ENCODE measurements at regions not wholly inside any gene's neighbourhood (a gene's known extent, or its start where the extent isn't known, plus 50 kb on each side); places are given as distances from the start of the nearest gene placed in this dataset.

GRCh38 chr18:77944533-77944932 is 694.9 kb downstream of the GALR1 start:
- no peak overlapping the region for H3K4me3 ChIP-seq (ENCODE audit: low read depth, low read length, poor library complexity, severe bottlenecking)
- intact Hi-C loops (cut with micrococcal nuclease; ENCODE audit: unreplicated experiment): no loop called here
- H3K27ac ChIP-seq (ENCODE audit: low read depth, low read length, poor library complexity, severe bottlenecking): no peak overlapping the region
- no peak for DNase-seq (ENCODE audit: low spot score)
- no peak for TF ChIP-seq CTCF (conservative IDR thresholded peaks at IDR 0.05; ENCODE audit: low read length)
- TF ChIP-seq EZH2phosphoT487 (IDR thresholded peaks at IDR 0.05; ENCODE audit: borderline replicate concordance, low read depth, low read length): no peak
- no peaks in the 10 kb centered on the region for H4K20me1 ChIP-seq (ENCODE audit: insufficient read depth, low read length)
- H3K9me3 ChIP-seq (ENCODE audit: low read length): no peaks in the 10 kb centered on the region
- ChIA-PET POLR2A (no interaction called here), CTCF (ENCODE audit: unreplicated experiment) (no interaction called here)
- no peaks in the 10 kb centered on the region for H3K9me2 ChIP-seq (ENCODE audit: insufficient read depth, low read length)
- H3K79me2 ChIP-seq (ENCODE audit: insufficient read depth, low read depth, low read length): no peaks in the 10 kb centered on the region
- no TSS peak for BruUV-seq (replicated peaks)
- no peaks in the 10 kb centered on the region for H3K4me1 ChIP-seq (ENCODE audit: insufficient read depth, low read length, poor library complexity, severe bottlenecking)
- no peak overlapping the region for H3K4me2 ChIP-seq (ENCODE audit: low read length)
- H3K36me3 ChIP-seq (ENCODE audit: insufficient read depth, low read length): no peaks in the 10 kb centered on the region
- H2AFZ ChIP-seq (ENCODE audit: low read length): no peak overlapping the region

DNA sequence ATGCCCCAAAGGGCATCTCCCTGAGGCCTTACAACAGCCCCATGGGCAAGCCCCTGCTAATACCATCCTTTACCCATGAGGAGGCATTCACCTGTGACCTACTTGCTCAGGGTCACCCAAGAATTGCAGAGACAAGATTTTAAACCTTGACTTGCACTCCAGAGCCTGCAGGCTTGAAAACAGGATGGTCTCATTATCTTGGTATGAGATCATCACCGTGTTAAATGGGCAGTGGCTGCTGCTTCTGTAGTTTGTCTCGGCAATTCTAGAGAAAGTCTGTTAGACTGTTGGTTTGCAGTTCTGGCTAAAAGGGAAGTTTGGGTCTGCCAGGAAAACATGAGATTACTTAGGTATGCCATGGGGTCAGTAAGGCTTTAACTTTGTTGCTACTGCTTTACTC is 698.9 kb downstream of the GALR1 start:
- Histone ChIP-seq H3K9me2 (ENCODE audit: insufficient read depth, low read length) (no peaks in the 10 kb centered on the region), H3K79me2 (ENCODE audit: insufficient read depth, low read depth, low read length) (no peaks in the 10 kb centered on the region), H3K27ac (ENCODE audit: low read depth, low read length, poor library complexity, severe bottlenecking) (no peak overlapping the region), H2AFZ (ENCODE audit: low read length) (no peak overlapping the region), H4K20me1 (ENCODE audit: insufficient read depth, low read length) (no peaks in the 10 kb centered on the region), H3K36me3 (ENCODE audit: insufficient read depth, low read length) (no peaks in the 10 kb centered on the region), H3K9me3 (ENCODE audit: low read length) (no peaks in the 10 kb centered on the region), H3K4me1 (ENCODE audit: insufficient read depth, low read length, poor library complexity, severe bottlenecking) (no peaks in the 10 kb centered on the region), H3K4me3 (ENCODE audit: low read depth, low read length, poor library complexity, severe bottlenecking) (no peak overlapping the region), H3K4me2 (ENCODE audit: low read length) (no peak overlapping the region)
- BruUV-seq (replicated peaks): no TSS peak
- CTCF ChIA-PET (ENCODE audit: unreplicated experiment): no interaction called here
- TF ChIP-seq CTCF (conservative IDR thresholded peaks at IDR 0.05; ENCODE audit: low read length) (no peak), EZH2phosphoT487 (IDR thresholded peaks at IDR 0.05; ENCODE audit: borderline replicate concordance, low read depth, low read length) (no peak)
- POLR2A ChIA-PET: no interaction called here
- no peak for DNase-seq (ENCODE audit: low spot score)
- intact Hi-C loops (cut with micrococcal nuclease; ENCODE audit: unreplicated experiment): no loop called here

- POLR2A ChIA-PET: no interaction called here
- H3K4me1 ChIP-seq (ENCODE audit: insufficient read depth, low read length, poor library complexity, severe bottlenecking): no peaks in the 10 kb centered on the region
- H3K27ac ChIP-seq (ENCODE audit: low read depth, low read length, poor library complexity, severe bottlenecking): no peak overlapping the region
- CTCF ChIA-PET (ENCODE audit: unreplicated experiment): no interaction called here
- no peak for DNase-seq (ENCODE audit: low spot score)
- no peak overlapping the region for H3K4me2 ChIP-seq (ENCODE audit: low read length)
- H3K9me3 ChIP-seq (ENCODE audit: low read length): no peaks in the 10 kb centered on the region
- H3K4me3 ChIP-seq (ENCODE audit: low read depth, low read length, poor library complexity, severe bottlenecking): no peak overlapping the region
- H2AFZ ChIP-seq (ENCODE audit: low read length): no peak overlapping the region
- intact Hi-C loops (cut with micrococcal nuclease; ENCODE audit: unreplicated experiment): no loop called here
- H3K79me2 ChIP-seq (ENCODE audit: insufficient read depth, low read depth, low read length): no peaks in the 10 kb centered on the region
- H4K20me1 ChIP-seq (ENCODE audit: insufficient read depth, low read length): no peaks in the 10 kb centered on the region
- no peaks in the 10 kb centered on the region for H3K9me2 ChIP-seq (ENCODE audit: insufficient read depth, low read length)
- no peak for TF ChIP-seq CTCF (conservative IDR thresholded peaks at IDR 0.05; ENCODE audit: low read length)
- no peak for TF ChIP-seq EZH2phosphoT487 (IDR thresholded peaks at IDR 0.05; ENCODE audit: borderline replicate concordance, low read depth, low read length)
- H3K36me3 ChIP-seq (ENCODE audit: insufficient read depth, low read length): no peaks in the 10 kb centered on the region
- BruUV-seq (replicated peaks): no TSS peak
Observed at GRCh38 chr18:77949355-77949973, 699.8 kb downstream of the GALR1 start.
